IPS DF 19.7 (cell line): ENCODE measurements at regions not wholly inside any gene's neighbourhood (a gene's known extent, or its start where the extent isn't known, plus 50 kb on each side); places are given as distances from the start of the nearest gene placed in this dataset.
"Not testable (repeated sequence)": the region's sequence is repeated elsewhere in the genome, so short reads cannot be mapped to it uniquely, and the experiment has no call there.

Experiments used
- DNase-seq: peaks from one replicate; pipeline ENCODE4 v3.0.0-alpha.2; 2013; ENCODE audit warnings: low read depth, low spot score

DNA sequence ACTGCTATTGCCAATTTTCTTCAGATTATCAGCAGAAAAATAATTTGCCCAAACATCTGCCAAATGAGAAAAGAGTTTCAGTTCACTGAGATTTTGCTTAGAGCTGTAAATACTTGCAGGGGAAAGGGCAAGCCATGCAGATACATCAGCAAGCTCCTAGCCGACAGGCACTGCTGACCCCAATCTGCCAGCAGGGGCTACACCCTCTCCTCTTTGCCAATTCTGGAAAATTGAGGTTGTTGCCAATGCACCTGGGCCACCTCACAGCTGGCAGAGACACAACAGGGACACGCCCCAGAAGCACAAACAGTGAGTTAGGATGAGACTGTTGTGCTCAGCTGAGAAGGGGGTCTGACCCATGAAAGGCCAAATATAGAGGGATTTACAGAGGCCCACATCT, 129.5 kb upstream of the MYO3A start:
- DNase-seq, result no peak

DNA sequence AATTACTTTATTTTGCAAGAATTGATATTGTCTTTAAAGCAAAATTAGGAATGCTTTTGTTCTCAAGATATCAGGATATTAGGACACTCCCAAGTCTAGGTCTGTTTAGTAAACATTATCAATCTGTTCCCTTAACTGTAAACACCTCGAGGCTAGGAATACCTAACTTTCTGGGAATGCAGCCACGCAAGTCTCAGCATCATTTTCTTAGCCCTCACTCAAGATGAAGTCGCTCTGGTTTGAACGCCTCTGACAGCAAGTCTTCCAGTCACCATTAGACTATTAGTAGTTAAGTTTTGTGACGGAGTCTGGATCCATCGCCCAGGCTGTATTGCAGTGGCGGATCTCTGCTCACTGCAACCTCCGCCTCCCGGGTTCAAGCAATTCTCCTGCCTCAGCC, 128.0 kb upstream of the MYO3A start:
- DNase-seq, result no peak

DNA sequence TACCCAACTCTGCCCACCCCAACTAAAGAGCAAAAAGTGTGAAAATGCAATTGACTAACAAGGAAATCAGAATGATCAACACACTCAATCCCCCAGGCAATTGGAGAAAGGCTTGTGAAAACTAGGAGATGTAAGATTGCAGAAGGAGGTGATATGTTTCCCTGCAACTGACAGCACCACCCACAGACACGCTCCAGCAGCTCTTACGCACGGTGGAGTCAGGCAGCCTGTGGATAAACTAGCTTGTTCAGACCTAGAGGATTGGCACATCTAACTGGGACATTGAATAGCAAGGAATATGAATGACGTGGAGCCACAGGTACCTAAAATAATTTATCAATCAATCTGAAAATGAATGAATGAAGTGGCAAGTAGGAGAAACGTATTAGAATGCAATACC, 125.7 kb upstream of the MYO3A start:
- no peak for DNase-seq

DNA sequence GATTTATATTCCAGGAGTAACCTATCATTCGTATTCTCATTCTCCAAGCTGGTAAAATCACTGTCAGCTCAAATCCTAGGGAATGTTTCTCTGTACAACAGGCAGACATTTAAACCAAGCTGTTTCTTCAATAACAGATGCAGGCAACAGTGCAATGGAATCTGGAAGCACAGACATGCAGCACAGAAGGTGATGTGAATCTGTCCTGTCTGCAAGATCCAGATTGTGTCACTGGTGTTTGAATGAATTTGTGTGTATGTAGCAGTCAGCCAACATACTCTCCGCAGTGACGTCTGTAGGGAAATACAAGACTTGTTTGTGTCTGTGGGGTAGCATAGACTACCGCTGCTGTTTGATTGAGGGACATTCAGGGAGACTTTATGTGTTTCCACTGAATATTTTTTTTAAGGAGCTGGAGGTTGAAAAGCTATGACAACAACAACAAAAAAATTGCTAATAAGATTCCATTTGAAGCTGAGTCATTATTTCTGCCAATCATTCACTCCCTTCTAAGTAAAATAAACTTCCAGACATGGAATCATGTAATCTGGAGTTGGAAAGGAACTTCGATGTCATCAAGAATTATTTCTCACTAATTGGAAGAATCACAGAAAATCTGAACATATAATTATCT, 122.9 kb upstream of the MYO3A start:
- no peak for DNase-seq

DNA sequence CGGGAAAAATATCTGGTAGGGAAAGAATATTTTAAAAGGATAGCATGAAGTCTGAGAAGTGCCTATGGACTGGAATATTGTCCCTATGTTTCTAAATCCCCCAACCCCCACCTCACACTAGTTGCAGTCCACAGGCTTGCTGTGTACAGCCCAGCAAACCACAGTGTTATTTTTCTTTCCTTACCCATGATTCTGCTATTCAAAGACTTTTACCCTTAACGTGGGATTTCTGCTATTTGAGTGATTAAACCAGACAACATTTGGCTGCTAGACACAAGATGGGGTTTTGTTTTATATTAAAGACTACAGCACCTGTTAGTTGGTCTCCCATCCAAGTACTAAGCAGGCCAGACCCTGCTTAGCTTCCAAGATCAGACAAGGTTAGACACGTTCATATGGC, 120.5 kb upstream of the MYO3A start:
- no peak for DNase-seq

GRCh38 chr10:25815236-25815635, 118.8 kb upstream of the MYO3A start:
- no peak for DNase-seq

DNA sequence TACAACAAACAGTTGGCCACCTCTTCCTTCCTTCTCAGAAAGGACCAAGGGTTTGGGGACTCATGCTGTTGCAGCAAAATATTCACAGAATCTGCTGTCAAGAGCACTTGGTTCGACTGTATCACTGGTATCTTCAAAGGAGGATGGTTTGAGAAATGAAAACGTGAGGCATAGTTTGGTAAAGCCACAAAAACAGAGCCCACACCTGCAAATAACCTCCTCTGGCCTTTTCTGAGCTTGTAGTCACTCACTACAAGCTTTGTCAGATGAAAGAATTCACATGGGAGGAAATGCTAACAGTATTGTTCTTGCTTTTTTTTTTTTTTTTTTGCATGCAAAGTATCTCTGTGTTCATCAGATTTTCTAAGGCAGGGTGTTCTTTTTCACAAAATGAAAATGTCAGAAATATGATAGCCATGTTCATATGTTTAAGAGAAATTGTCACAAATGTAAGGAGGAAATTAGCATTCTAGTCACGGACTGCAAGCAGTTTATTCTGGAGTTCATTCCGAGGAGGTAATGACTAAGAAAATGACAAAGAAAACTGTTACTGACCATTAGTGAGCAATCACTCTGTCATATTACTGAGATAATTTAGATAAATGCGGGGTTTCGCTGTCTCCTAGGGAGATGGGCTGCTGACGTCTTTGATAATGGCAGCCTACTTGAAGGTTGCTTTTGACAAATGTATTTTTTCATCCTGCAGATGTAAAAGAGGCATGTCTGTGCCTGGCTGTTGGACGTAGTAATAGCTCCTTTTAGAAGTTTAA, 117.8 kb upstream of the MYO3A start:
- DNase-seq, result no peak

DNA sequence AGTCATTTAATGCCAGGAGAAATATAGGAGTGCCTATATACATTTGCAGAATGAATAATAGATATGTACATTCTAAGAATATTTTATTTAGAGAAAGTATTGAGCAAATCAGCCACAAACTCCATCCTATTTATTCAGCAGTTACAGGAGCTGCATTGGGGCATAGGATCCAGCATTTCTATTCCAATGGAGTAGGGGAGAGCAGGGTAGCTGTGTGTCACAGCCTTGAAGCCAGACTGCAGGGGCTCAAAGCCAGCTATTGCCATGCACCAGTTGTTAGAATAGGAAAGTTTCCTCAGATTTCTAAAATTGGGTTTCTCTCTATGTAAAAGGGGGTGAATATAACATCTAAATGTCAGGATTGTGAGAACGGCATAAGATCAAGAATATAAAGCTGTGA, 116.8 kb upstream of the MYO3A start:
- DNase-seq, result no peak

GRCh38 chr10:25818751-25819150, 115.3 kb upstream of the MYO3A start:
- DNase-seq, result peak; percentile 63

- no peak for DNase-seq
These were observed 113.6 kb upstream of the MYO3A start for GRCh38 chr10:25820472-25820871.

DNA sequence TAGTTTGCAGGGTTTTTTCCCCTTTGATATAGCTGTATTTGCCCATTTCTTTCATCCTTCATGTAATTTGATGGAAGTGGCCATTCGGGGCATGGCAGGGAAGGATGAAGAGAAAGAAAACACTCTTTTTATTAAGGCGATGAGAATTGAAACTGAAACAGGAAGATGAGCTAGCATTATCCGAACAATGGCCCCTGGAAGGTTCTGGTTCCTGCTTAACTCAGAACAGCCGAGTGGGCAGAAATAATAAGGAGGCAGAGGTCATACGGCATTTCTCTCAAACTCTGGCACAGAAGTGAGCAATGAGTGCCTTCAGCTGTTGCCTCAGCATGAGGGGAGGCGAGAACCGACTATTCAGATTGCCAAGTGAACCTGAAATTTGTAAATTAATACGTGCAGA, 113.2 kb upstream of the MYO3A start:
- DNase-seq, result no peak

DNA sequence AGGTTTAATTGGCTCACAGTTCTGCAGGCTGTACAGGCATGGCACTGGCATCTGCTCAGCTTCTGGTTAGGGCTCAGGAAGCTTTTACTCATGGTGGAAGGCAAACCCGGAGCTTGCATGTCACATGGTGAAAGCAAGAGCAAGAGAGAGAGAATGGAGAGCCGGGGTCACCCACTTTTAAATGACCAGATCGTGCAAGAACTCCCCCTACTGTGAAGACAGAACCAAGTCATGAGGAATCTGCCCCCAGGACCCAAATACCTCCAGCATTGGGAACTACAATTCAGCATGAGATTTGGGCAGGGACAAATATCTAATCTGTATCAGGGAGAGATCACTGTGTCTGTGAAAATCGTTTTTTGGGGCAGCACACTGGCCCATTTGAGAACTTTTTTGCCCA, 110.0 kb upstream of the MYO3A start:
- no peak for DNase-seq

GRCh38 chr10:25828475-25828874, 105.6 kb upstream of the MYO3A start:
- DNase-seq, result no peak

- DNase-seq, result no peak
These were observed 102.9 kb upstream of the MYO3A start for GRCh38 chr10:25831080-25831479.

DNA sequence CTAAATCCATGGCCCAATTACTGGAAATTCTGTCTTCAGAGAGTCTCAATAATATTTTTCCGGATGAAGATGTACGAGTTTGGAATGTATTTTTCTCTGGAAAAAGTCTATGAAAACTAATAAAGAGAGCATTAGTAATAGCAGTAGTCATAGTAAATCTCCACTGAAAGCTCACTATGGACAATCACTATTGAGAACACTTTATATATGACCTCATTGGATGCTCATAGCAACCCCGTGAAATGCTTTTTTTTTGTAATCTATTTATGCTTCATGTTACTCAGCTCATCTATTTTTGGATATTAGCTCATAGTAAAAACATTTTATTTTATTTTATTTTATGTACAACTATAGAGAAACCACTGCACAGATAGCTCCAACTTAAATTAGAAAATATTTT, 94.3 kb upstream of the MYO3A start:
- DNase-seq, result no peak

- not testable (repeated sequence) for DNase-seq
These were observed 93.2 kb upstream of the MYO3A start for GRCh38 chr10:25840875-25841274.

DNA sequence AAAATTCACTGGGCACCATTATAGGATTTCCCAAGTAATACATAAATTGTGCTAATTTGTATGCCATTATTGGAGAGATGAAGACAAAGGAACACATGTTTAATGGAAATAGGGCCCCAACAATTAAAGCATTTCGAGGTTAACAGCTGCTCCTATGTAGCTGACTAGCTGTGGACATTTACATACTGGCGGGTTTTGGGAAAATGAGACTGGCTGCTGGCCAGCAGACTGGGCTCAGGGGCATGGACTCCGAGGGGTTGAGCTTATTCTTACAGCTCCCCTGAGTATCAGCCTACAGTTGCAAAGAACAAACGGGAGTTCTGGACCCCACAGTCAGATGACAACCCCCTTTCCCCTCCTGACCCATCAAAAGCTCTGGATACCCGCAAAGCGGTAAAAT, 91.9 kb upstream of the MYO3A start:
- DNase-seq, result no peak

- DNase-seq, result no peak
These were observed 90.4 kb upstream of the MYO3A start for GRCh38 chr10:25843551-25844170.

DNA sequence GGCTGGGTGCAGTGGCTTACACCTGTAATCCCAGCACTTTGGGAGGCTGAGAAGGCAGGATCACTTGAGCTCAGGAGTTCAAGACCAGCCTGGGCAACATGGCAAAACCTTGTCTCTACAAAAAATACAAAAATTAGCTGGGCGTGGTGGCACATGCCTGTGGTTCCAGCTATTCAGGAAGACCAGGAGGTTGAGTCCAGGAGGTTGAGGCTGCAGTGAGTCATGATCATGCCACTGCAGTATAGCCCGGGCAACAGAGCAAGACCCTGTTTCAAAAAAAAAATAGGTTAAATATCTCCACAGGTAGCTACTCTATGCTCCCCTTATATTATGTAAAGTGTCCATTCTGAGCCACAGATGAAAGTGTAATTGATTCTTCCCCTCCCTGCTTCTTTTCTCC, 89.3 kb upstream of the MYO3A start:
- not testable (repeated sequence) for DNase-seq

DNA sequence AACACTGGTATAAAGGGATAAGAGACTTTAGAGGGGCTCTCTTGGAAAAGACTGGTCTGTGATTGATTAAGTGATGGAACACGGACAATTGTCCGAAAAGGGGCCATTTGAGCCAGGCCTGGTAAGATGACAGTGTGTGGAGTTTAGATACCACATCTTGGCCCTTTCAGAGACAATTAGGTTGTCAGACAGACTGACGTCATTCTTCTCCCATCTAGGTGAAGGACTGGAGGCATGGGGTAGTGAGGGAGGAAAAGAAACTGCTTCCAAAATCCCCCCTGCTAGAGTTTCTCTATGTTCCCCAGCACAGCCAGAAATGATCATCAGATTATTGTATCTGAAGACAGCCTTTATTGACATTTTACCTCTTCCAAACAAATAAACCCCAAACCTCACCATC, 84.8 kb upstream of the MYO3A start:
- DNase-seq, result no peak

- DNase-seq, result no peak
These were observed 84.0 kb upstream of the MYO3A start for GRCh38 chr10:25849988-25850387.

GRCh38 chr10:25851548-25851947, 82.5 kb upstream of the MYO3A start:
- DNase-seq, result no peak

DNA sequence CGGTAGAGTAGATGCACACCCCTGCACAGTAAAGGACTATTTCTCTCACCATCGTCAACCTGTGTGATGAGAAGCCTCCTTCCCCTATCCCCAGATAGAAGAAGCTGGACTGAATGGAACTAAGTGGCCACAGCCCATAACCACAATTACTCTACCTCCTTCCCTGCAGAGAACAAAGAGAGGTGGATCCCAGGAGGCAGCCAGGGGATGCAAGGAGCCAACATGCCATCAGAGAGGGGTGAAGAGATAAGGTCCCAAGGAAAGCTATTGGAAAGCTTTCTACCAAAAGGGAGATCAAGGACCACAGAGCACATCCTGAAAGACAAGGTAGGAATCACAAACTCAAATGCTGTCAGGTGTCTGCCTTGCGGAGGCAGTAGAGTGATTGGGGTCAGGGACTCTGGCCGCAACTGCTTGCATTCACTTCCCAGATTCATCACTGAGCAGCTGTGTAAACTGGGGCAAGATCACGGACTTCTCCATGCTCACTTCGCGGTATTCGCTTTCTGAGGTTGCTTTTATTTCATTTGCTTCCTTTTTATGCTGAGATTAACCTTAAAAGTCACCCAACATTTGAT, 81.6 kb upstream of the MYO3A start:
- DNase-seq, result no peak
